ENCODE measurements at regions not wholly inside any gene's neighbourhood (a gene's known extent, or its start where the extent isn't known, plus 50 kb on each side); places are given as distances from the start of the nearest gene placed in this dataset.

DNA sequence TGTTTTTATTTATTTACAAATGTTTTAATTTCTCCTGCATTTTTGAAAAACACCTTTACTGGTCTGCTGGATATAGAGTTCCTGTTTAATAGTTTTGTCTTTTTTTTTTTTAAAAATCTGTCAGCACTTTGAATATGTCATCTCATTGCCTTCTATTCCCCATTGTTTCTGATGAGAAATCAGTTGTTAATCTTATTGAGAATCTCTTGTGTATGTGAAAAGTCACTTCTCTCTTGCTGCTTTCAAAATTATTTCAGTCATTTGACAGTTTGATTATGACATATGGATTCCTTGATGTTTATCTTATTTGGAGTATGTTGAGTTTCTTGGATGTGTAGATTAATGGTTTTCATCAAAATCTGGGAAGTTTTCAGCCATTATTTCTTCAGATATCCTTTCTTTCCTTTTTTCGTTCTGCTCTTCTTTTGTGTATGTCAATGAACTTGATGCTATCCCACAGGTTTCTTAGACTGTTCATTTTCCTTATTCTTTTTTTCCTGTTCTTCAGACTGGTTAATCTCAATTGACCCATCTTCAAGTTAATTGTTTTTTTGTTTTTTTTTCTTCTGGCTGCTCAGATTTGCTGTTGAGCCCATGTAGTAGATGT lies 51.2 kb upstream of the CCDC190 start:
- no peak overlapping the region for H2AFZ ChIP-seq (ENCODE audit: control insufficient read depth, low read length)
- no peaks in the 10 kb centered on the region for H4K20me1 ChIP-seq (ENCODE audit: control insufficient read depth, extremely low read depth, insufficient read depth, low read length)
- dilution Hi-C loops (cut with MboI; ENCODE audit: extremely low pct_ligation_motif_present, low sequenced_read_pairs): no loop called here
- H3K4me1 ChIP-seq (ENCODE audit: control insufficient read depth, extremely low read depth, insufficient read depth, low read length): peaks cover 33% of the 10 kb centered on the region
- no peaks in the 10 kb centered on the region for H3K27me3 ChIP-seq (ENCODE audit: control insufficient read depth, extremely low read depth, insufficient read depth, low read length)
- FAIRE-seq (no peak), DNase-seq (ENCODE audit: low read depth, low spot score) (no peak)
- H3K9me3 ChIP-seq (ENCODE audit: control insufficient read depth, low read depth, low read length): peaks cover 7% of the 10 kb centered on the region
- H3K4me3 ChIP-seq (ENCODE audit: control insufficient read depth in 2 of 3, extremely low read depth in 1 of 3, insufficient read depth in 2 of 3, low read depth in 1 of 3, low read length in 3 of 3): no peak overlapping the region
- no peak overlapping the region for H3K9ac ChIP-seq (ENCODE audit: control insufficient read depth, extremely low read depth, insufficient read depth, low read length)
- peak overlapping the region; percentile 95 for H3K27ac ChIP-seq (ENCODE audit: control insufficient read depth, insufficient read depth, low read length)
- no peak for TF ChIP-seq EZH2 (IDR thresholded peaks at IDR 0.05; ENCODE audit: low read length)
- TF ChIP-seq, protein P1, sequence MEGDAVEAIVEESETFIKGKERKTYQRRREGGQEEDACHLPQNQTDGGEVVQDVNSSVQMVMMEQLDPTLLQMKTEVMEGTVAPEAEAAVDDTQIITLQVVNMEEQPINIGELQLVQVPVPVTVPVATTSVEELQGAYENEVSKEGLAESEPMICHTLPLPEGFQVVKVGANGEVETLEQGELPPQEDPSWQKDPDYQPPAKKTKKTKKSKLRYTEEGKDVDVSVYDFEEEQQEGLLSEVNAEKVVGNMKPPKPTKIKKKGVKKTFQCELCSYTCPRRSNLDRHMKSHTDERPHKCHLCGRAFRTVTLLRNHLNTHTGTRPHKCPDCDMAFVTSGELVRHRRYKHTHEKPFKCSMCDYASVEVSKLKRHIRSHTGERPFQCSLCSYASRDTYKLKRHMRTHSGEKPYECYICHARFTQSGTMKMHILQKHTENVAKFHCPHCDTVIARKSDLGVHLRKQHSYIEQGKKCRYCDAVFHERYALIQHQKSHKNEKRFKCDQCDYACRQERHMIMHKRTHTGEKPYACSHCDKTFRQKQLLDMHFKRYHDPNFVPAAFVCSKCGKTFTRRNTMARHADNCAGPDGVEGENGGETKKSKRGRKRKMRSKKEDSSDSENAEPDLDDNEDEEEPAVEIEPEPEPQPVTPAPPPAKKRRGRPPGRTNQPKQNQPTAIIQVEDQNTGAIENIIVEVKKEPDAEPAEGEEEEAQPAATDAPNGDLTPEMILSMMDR (optimal IDR thresholded peaks at IDR 0.05 in 1 of 3, IDR thresholded peaks at IDR 0.05 in 1 of 3, conservative IDR thresholded peaks at IDR 0.05 in 1 of 3; ENCODE audit: extremely low read depth in 1 of 3, insufficient read depth in 2 of 3, low read length in 3 of 3): no peak
- no peaks in the 10 kb centered on the region for H3K36me3 ChIP-seq (ENCODE audit: control insufficient read depth in 2 of 2, extremely low read depth in 1 of 2, insufficient read depth in 2 of 2, low read length in 2 of 2)
- H3K9me1 ChIP-seq (ENCODE audit: control insufficient read depth, extremely low read depth, insufficient read depth, low read length): no peaks in the 10 kb centered on the region
- no peak overlapping the region for H3K4me2 ChIP-seq (ENCODE audit: control insufficient read depth, extremely low read depth, insufficient read depth, low read depth, low read length)
- no peaks in the 10 kb centered on the region for H3K79me2 ChIP-seq (ENCODE audit: control insufficient read depth, insufficient read depth, low read length)

Small RNA genes in the stretch of these regions (small RNA-seq; reads per million reads assigned to genes)
- 0 reads per million in 3 experiments for gene AL392003.1 (ENCODE audit: insufficient read length in 3 of 3, low read depth in 3 of 3, low replicate concordance in 1 of 3)
